Peyer's patch (tissue), 4 donors: ENCODE measurements at regions not wholly inside any gene's neighbourhood (a gene's known extent, or its start where the extent isn't known, plus 50 kb on each side); places are given as distances from the start of the nearest gene placed in this dataset.

Experiments
- CTCF ChIP-seq, 6 experiments: fragments of 450-650 bp in 4 of 6; fragments of 200-600 bp in 2 of 6; sonication (generic) in 1 of 6; IDR thresholded peaks; one replicate each; pipeline ENCODE4 v1.5.1; 2017 to 2019; ENCODE audit warnings: antibody characterized with exemption in 6 of 6, mild to moderate bottlenecking in 3 of 6, moderate library complexity in 1 of 6
- POLR2A ChIP-seq, 2 donors: fragments of 450-650 bp; IDR thresholded peaks; one replicate each; pipeline ENCODE4 v1.5.1; 2017; ENCODE audit warnings: antibody characterized with exemption in 2 of 2, mild to moderate bottlenecking in 2 of 2, moderate library complexity in 2 of 2

- TF ChIP-seq POLR2A (IDR thresholded peaks at IDR 0.05) (no peak), CTCF (IDR thresholded peaks at IDR 0.05) (no peak)
Observed at GRCh38 chr4:180861651-180862050, 1381.6 kb upstream of the TENM3 start.
